Natural killer cell (primary cell): ENCODE measurements at regions not wholly inside any gene's neighbourhood (a gene's known extent, or its start where the extent isn't known, plus 50 kb on each side); places are given as distances from the start of the nearest gene placed in this dataset.

ENCODE experiments used
- ATAC-seq, 3 donors: fragments of 150-1000 bp in 2 of 3; fragments of 200-7000 bp in 1 of 3; cut with Tn5 transposase; 1 replicate in 1 of 3; 2 replicates in 2 of 3; pipeline ENCODE4 v1.10.0; 2021; ENCODE audit warnings: mild to moderate bottlenecking in 2 of 3, moderate library complexity in 2 of 3
- DNase-seq, 2 donors: peaks; one replicate each; pipeline versions ENCODE4 v3.0.0 to v3.0.0-alpha.2; 2013 to 2021; ENCODE audit warnings: mixed read lengths in 1 of 2
- H3K27ac ChIP-seq: one replicate; pipeline ENCODE4 v1.5.1; 2013; ENCODE audit warnings: mild to moderate bottlenecking, low read length
- H3K27me3 ChIP-seq: one replicate; pipeline ENCODE4 v1.6.1; 2013; ENCODE audit warnings: low read length; ENCODE audit not compliant: control insufficient read depth, insufficient read depth
- H3K36me3 ChIP-seq: one replicate; pipeline ENCODE4 v1.6.1; 2013; ENCODE audit warnings: low read length; ENCODE audit not compliant: control insufficient read depth, insufficient read depth
- H3K4me1 ChIP-seq: one replicate; pipeline ENCODE4 v1.6.1; 2013; ENCODE audit warnings: low read length; ENCODE audit not compliant: control insufficient read depth, insufficient read depth
- H3K4me3 ChIP-seq: one replicate; pipeline ENCODE4 v1.5.1; 2013; ENCODE audit warnings: low read length
- H3K9me3 ChIP-seq: one replicate; pipeline ENCODE4 v1.6.1; 2013; ENCODE audit warnings: low read length; ENCODE audit not compliant: control insufficient read depth, insufficient read depth
- H3K27ac Mint-ChIP-seq, 2 donors: one replicate each; pipeline ENCODE4 v1.8.0; 2022; ENCODE audit warnings: mild to moderate bottlenecking in 2 of 2, mixed read lengths in 2 of 2, moderate library complexity in 1 of 2
- H3K27me3 Mint-ChIP-seq, 2 donors: one replicate each; pipeline ENCODE4 v1.8.0; 2022; ENCODE audit warnings: low read depth in 2 of 2, mixed read lengths in 2 of 2
- H3K36me3 Mint-ChIP-seq: one replicate; pipeline ENCODE4 v1.8.0; 2022; ENCODE audit warnings: mixed read lengths
- H3K4me1 Mint-ChIP-seq, 2 donors: one replicate each; pipeline ENCODE4 v1.8.0; 2022; ENCODE audit warnings: mixed read lengths in 2 of 2
- H3K4me3 Mint-ChIP-seq: one replicate; pipeline ENCODE4 v1.8.0; 2022; ENCODE audit warnings: mild to moderate bottlenecking, moderate library complexity, mixed read lengths
- H3K9me3 Mint-ChIP-seq, 2 donors: one replicate each; pipeline ENCODE4 v1.8.0; 2022; ENCODE audit warnings: mixed read lengths in 2 of 2
- WGBS: methylation state at CpG from one replicate; pipeline ENCODE4 v1.1.7; 2013; ENCODE audit warnings: missing lambda C conversion rate; ENCODE audit not compliant: insufficient coverage; 5-methylcytosine and 5-hydroxymethylcytosine counted together
- intact Hi-C: fragments of 100-400 bp; cut with micrococcal nuclease; formaldehyde crosslinking; loops from one replicate; pipeline ENCODE4 v1.14.2; 2022
- TF ChIP-seq, protein P1 (sequence below): fragments of 200-600 bp; IDR thresholded peaks from one replicate; pipeline ENCODE4 v1.8.0; 2022; ENCODE audit warnings: antibody characterized with exemption

DNA sequence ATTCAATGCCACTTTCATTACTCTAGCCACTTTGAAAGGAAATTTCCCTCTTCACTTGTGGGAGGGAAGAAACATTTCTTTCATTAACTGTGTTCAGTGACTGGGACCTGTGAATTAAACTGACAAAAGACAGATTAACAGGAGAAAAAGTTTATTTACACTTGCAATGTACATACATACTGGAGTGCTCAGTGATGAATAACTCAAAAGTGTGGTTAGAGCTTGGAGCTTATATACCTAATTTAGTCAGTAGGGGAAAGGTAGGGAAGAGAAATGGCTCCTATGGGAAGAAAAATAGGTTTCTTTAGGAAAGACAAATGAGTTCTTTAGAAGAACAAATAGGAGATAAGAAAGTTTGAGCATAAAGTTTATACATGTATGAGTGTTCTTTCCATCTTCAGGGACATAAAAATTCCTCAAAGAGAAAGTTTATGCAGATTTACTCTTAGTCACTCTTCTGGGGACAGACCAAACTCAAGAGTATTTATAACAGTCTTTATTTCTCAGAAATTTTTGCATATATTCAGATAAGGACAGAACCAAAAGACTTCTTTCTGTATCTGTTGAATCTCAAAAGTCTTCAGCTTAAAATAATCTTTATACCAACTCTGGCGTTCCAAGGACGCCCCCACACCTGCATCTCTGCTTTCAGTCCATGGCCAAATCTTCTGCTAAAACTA lies 120.0 kb upstream of the RAI14 start:
- Mint-ChIP-seq H3K36me3 (no peaks in the 10 kb centered on the region), H3K27ac (no peak overlapping the region), H3K4me1 (no peaks in the 10 kb centered on the region), H3K4me3 (no peak overlapping the region), H3K27me3 (peaks cover 17 to 24% of the 10 kb centered on the region in 2 donors), H3K9me3 (no peaks in the 10 kb centered on the region)
- Histone ChIP-seq H3K36me3 (no peaks in the 10 kb centered on the region), H3K27me3 (peaks cover 3% of the 10 kb centered on the region), H3K9me3 (no peaks in the 10 kb centered on the region), H3K4me1 (no peaks in the 10 kb centered on the region), H3K27ac (no peak overlapping the region), H3K4me3 (no peak overlapping the region)
- TF ChIP-seq, protein P1, sequence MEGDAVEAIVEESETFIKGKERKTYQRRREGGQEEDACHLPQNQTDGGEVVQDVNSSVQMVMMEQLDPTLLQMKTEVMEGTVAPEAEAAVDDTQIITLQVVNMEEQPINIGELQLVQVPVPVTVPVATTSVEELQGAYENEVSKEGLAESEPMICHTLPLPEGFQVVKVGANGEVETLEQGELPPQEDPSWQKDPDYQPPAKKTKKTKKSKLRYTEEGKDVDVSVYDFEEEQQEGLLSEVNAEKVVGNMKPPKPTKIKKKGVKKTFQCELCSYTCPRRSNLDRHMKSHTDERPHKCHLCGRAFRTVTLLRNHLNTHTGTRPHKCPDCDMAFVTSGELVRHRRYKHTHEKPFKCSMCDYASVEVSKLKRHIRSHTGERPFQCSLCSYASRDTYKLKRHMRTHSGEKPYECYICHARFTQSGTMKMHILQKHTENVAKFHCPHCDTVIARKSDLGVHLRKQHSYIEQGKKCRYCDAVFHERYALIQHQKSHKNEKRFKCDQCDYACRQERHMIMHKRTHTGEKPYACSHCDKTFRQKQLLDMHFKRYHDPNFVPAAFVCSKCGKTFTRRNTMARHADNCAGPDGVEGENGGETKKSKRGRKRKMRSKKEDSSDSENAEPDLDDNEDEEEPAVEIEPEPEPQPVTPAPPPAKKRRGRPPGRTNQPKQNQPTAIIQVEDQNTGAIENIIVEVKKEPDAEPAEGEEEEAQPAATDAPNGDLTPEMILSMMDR, result no peak
- intact Hi-C loops, result no loop called here
- ATAC-seq, result no peak
- no peak for DNase-seq
- WGBS, result 75% methylated on average over 2 of the region's 2 CpGs

DNA sequence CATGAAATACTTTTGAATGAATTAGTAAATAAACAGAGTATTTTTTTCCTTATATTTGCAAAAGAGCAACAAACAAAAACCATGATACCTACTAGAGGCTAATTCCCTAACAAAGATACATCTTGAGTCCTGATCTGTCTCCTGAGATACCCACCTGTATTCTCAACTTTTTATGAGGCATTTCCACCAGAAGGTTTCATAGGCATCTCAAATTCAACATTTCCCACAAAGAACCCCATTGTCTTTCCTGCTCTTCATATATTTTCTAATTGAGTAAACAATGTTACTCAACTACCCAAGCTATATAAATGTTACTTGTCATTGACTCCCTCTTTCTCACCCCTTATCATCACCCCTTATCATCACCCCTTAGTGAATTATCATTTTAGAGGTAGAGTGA lies 119.4 kb upstream of the RAI14 start:
- Mint-ChIP-seq H3K36me3 (no peaks in the 10 kb centered on the region), H3K4me3 (no peak overlapping the region), H3K4me1 (no peaks in the 10 kb centered on the region), H3K27ac (no peak overlapping the region), H3K27me3 (peaks cover 17 to 24% of the 10 kb centered on the region in 2 donors), H3K9me3 (no peaks in the 10 kb centered on the region)
- Histone ChIP-seq H3K27ac (no peak overlapping the region), H3K4me3 (no peak overlapping the region), H3K27me3 (peaks cover 3% of the 10 kb centered on the region), H3K36me3 (no peaks in the 10 kb centered on the region), H3K9me3 (no peaks in the 10 kb centered on the region), H3K4me1 (no peaks in the 10 kb centered on the region)
- intact Hi-C loops, result no loop called here
- DNase-seq (no peak), ATAC-seq (no peak)
- TF ChIP-seq, protein P1, result no peak

DNA sequence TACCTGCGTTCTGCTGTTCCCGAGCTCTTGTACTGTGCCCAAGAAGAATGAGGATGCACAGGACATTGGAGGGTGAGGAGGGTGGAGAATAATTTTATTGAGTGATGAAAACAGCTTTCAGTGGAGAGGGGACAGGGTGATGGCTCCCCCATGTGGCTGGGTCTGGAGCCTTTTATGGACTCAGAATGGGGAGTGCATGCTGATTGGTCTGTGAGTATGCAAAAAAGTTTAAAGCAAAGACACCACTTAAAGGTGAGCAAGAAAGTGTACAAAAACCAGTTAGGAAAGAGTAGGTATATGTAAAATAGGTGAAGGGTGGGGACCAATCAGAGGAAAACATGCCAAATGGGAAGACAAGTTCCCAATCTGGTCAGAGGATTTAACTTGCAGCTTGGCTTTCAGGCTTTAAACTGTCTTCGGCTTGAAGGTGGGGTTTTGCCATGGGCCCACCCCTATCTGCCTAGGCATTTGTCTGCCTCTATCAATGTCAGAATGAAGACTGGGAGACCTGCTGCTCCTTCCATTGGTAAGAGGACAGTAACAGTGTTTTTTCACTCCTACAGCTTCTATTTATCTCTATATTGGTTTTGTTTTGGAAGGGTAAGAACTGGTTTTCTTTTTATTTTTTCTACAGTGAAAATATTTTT lies 118.0 kb upstream of the RAI14 start:
- TF ChIP-seq, protein P1, result peak; percentile 50
- H3K27ac Mint-ChIP-seq, result no peak overlapping the region
- Histone ChIP-seq H3K36me3 (no peaks in the 10 kb centered on the region), H3K4me3 (no peak overlapping the region), H3K27me3 (peaks cover 3% of the 10 kb centered on the region), H3K4me1 (no peaks in the 10 kb centered on the region), H3K9me3 (no peaks in the 10 kb centered on the region), H3K27ac (no peak overlapping the region)
- no peak overlapping the region for H3K4me3 Mint-ChIP-seq
- WGBS, result 97% methylated on average over 3 of the region's 3 CpGs
- no peaks in the 10 kb centered on the region for H3K9me3 Mint-ChIP-seq
- H3K36me3 Mint-ChIP-seq, result no peaks in the 10 kb centered on the region
- H3K27me3 Mint-ChIP-seq, result peaks cover 23 to 30% of the 10 kb centered on the region in 2 donors
- intact Hi-C loops, result loop anchor here (1.0 kb wide), 1 partner anchor 52 kb away; no protein-coding TSS in a partner anchor
- H3K4me1 Mint-ChIP-seq, result no peaks in the 10 kb centered on the region
- ATAC-seq (peak; percentile 58 to 79 (median 67)), DNase-seq (peak; percentile 13 to 26)
